ENCODE measurements at regions not wholly inside any gene's neighbourhood (a gene's known extent, or its start where the extent isn't known, plus 50 kb on each side); places are given as distances from the start of the nearest gene placed in this dataset.
"Not testable (repeated sequence)": the region's sequence is repeated elsewhere in the genome, so short reads cannot be mapped to it uniquely, and the experiment has no call there.

- TF ChIP-seq CTCF (conservative IDR thresholded peaks at IDR 0.05 in 1 of 2, IDR thresholded peaks at IDR 0.05 in 1 of 2; ENCODE audit: low read depth in 1 of 2, low read length in 2 of 2); EZH2 (IDR thresholded peaks at IDR 0.05; ENCODE audit: low read length, missing control alignments): not testable (repeated sequence)
Measured at GRCh38 chr1:55865778-55866177, 650.6 kb upstream of the USP24 start.
